NCI-H446 (cell line): ENCODE measurements at regions not wholly inside any gene's neighbourhood (a gene's known extent, or its start where the extent isn't known, plus 50 kb on each side); places are given as distances from the start of the nearest gene placed in this dataset.
"Not testable (repeated sequence)": the region's sequence is repeated elsewhere in the genome, so short reads cannot be mapped to it uniquely, and the experiment has no call there.

Source experiments
- DNase-seq, 2 experiments: peaks; one replicate each; lab custom pipeline; 2025; lab: John Stamatoyannopoulos, UW

DNA sequence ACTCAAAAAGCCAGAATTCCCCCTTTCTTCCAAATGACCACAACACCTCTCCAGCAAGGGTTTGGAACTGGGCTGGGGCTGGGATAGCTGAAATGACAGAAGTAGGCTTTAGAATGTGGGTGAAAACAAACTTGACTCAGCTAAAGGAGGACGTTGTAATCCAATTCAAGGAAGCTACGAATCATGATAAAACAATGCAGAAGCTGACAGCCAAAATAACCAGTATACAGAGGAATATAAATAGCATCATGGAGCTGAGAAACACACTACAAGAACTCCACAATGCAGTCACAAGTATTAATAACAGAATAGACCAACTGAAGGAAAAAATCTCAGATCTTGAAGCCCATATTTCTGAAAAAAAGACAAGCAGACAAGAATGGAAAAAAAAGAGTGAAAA lies 95.8 kb upstream of the TET2 start:
- no peak for DNase-seq

- DNase-seq = no peak
These were observed 89.1 kb upstream of the TET2 start for GRCh38 chr4:105057370-105058105.

- DNase-seq = no peak
These were observed 88.4 kb upstream of the TET2 start for GRCh38 chr4:105058177-105058812.

GRCh38 chr4:105059337-105059736 lies 87.3 kb upstream of the TET2 start:
- DNase-seq = no peak

DNA sequence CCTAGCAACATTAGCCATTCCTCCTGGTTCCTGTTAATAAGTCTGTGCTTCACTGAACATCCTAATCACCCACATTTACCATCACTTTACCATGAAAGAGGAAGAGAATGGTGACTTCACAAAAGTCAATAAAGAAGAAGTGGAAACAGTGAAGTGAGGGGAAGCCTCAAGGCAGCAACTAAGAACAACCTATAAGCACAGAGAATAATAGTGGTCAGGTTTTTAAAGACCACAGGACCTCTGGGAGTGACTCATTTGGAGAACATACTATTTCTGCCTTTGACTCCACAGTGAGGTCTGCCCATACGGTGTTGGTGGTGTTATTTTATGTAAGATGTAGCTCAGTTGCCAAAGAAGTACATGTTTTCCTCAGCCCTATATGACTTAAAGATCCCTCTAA lies 86.0 kb upstream of the TET2 start:
- DNase-seq = no peak

- DNase-seq = no peak
These were observed 85.5 kb upstream of the TET2 start for GRCh38 chr4:105061136-105061696.

GRCh38 chr4:105061731-105062130 lies 84.9 kb upstream of the TET2 start:
- no peak for DNase-seq

- no peak for DNase-seq
These were observed 80.3 kb upstream of the TET2 start for GRCh38 chr4:105066401-105066800.

GRCh38 chr4:105067431-105067830 lies 79.2 kb upstream of the TET2 start:
- DNase-seq = no peak

DNA sequence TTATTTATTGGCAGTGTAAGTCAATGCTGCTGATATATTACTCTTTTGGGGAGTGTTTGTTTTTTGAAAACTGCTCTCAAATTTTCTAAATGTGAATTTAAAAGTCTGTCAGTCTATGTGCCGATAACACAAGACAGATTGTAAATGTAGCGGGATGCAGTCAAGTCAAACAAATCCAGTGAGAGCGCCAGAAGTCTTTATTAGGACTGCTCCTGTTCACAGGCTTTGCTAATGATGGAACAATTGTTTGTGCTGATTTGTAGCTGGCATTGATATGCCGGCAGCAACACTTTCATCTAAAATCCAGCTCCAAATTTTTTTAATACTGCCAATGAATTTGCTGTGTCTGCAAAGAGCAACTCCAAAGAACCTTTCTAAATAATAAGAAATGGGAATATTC lies 78.7 kb upstream of the TET2 start:
- no peak for DNase-seq

GRCh38 chr4:105068516-105068915 lies 78.2 kb upstream of the TET2 start:
- no peak for DNase-seq

- not testable (repeated sequence) for DNase-seq
These were observed 74.6 kb upstream of the TET2 start for GRCh38 chr4:105072095-105072494.

- DNase-seq = no peak
These were observed 72.6 kb upstream of the TET2 start for GRCh38 chr4:105074097-105074496.

DNA sequence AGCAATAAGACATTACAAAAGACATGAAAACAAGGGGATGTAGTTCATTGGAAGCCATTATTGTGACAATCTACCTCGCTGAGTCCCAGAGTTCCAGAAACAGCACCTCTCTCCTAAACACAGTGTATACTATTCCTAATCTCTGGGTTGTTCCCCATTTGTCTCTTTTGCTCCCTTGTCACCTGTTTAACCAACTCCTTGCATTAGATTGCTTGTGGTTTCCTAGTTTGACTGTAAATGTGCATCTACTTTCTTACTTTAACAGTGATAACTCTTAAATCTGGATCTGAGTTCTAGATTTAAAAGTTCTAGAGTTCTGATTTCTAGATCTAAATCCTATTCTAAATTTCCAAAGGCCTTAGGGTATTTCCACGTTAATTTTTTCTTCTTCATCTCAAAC lies 71.6 kb upstream of the TET2 start:
- DNase-seq = no peak

DNA sequence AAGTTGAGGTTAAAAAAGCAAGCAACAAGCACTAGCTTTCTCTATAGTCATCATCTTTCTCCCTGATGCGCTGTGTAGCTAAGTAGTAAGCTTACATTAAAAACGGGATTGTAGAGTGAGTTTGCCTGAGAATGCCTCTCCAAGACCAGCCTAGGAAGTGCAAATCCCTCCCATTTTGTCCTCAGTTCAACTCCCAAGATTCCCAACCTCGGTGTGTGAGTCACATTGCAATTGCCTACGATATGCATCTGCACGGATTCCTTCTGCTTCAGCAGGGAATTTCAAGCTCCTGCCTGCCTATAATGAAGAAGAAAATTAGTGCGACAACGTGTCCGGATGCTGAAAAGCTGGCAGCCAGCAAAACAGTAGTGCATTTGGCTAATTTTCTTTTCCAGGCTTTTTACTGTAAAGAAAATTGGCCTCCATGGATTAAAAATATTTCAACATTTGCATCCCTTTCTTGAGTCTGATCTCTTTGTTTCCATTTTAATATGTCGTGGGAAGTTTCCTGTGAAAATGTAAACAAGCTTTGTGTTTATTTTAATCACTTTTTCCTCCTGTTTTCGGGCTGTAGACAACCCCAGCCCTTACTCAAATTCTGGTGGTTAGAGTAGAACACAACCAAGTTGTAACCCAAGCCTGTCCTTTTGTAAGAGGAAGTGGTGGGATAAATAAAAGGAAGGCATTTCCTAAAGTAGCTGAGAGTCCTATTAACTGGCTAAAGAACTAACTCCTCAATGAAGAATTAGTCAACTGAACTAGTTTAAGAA lies 58.4 kb upstream of the TET2 start:
- DNase-seq = peak; percentile 44 to 83

DNA sequence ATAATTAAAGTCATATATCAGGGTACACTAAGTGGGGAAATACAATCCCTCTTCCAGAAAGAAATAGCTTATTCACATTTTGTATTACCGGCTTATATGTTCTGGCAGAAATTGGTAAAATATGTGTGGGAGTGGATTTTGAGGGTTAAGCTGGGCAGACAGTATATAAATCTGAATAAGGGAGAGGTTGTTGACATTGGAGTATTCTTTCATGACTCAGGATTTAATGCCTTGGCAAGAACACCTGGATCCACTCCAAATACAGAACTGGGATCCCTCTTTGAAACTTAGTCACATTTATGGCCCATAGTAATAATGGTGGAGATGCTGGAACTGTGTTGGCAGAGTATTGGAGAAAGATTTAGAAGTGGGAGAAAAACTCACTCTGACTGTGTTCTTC lies 54.3 kb upstream of the TET2 start:
- DNase-seq = peak; percentile 34 to 73

- peak; percentile 5 to 9 for DNase-seq
These were observed 53.9 kb upstream of the TET2 start for GRCh38 chr4:105092768-105093167.

DNA sequence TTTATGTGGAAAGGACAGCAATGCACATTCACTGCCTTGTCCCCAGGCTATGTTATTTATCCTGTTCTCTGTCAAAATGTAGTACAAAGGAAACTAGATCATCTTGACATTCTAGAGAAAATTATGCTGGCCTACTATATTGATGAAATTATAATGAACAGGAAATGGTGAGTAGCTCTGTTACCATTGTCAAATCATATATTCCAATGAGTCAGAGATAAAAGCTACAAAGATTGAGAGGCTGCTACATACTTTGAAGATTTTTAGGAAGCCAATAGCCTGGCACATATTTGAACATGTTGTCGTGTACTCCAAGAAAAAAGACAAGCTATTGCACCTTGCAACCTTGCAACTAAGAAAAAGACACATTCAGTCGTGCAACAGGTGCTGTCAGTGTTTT lies 52.7 kb upstream of the TET2 start:
- no peak for DNase-seq
